ENCODE measurements at regions not wholly inside any gene's neighbourhood (a gene's known extent, or its start where the extent isn't known, plus 50 kb on each side); places are given as distances from the start of the nearest gene placed in this dataset.

DNA sequence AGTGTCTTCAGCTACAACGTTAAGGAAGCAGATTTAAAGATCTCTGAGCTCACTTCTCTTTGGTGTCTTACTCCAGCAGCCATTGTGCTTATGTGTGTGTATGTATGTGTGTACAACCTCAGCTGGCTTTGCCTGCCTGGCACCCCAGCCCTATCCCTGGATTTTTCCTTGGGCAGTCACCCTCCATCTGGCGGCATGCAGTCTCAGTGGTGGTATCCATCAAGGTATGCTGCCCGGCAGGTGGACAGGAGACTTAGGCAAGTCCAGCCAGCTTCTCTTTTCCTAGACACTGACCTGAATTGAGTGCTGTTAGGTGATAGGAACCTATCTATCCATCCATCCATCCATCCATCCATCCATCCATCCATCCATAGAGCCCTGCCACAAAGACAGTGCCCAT is 280.8 kb upstream of the CCL2 start:
- no peak overlapping the region for H3K4me3 ChIP-seq (replicated peaks in 1 of 3; ENCODE audit: insufficient read depth in 1 of 3, low read depth in 1 of 3, low read length in 3 of 3)
- H3K79me2 ChIP-seq (ENCODE audit: control insufficient read depth, insufficient read depth, low read length): no peaks in the 10 kb centered on the region
- no peaks in the 10 kb centered on the region for H4K20me1 ChIP-seq (replicated peaks; ENCODE audit: control insufficient read depth, extremely low read depth, insufficient read depth, low read length)
- no peak overlapping the region for H3K27ac ChIP-seq (ENCODE audit: insufficient read depth, low read depth, low read length)
- H3K4me1 ChIP-seq (ENCODE audit: control insufficient read depth, extremely low read depth, insufficient read depth, low read length): no peaks in the 10 kb centered on the region
- BruUV-seq (replicated peaks): no TSS peak
- no peaks in the 10 kb centered on the region for H3K27me3 ChIP-seq (ENCODE audit: control insufficient read depth in 2 of 2, insufficient read depth in 2 of 2, low read length in 2 of 2)
- H3K9me3 ChIP-seq (replicated peaks; ENCODE audit: control insufficient read depth, insufficient read depth, low read length): no peaks in the 10 kb centered on the region
- intact Hi-C loops (cut with micrococcal nuclease) (no loop called here), dilution Hi-C loops (cut with MboI; ENCODE audit: extremely low pct_ligation_motif_present, low sequenced_read_pairs) (no loop called here)
- no peak overlapping the region for H2AFZ ChIP-seq (ENCODE audit: low read depth, low read length)
- POLR2A ChIA-PET: no interaction called here
- no peak for DNase-seq (ENCODE audit: low read depth, low spot score)
- CTCF ChIA-PET: no interaction called here
- no peak overlapping the region for H3K9ac ChIP-seq (replicated peaks; ENCODE audit: extremely low read depth, insufficient read depth, low read length)
- no peaks in the 10 kb centered on the region for H3K9me1 ChIP-seq (replicated peaks; ENCODE audit: control insufficient read depth, extremely low read depth, insufficient read depth, low read length)
- TF ChIP-seq, protein P1, sequence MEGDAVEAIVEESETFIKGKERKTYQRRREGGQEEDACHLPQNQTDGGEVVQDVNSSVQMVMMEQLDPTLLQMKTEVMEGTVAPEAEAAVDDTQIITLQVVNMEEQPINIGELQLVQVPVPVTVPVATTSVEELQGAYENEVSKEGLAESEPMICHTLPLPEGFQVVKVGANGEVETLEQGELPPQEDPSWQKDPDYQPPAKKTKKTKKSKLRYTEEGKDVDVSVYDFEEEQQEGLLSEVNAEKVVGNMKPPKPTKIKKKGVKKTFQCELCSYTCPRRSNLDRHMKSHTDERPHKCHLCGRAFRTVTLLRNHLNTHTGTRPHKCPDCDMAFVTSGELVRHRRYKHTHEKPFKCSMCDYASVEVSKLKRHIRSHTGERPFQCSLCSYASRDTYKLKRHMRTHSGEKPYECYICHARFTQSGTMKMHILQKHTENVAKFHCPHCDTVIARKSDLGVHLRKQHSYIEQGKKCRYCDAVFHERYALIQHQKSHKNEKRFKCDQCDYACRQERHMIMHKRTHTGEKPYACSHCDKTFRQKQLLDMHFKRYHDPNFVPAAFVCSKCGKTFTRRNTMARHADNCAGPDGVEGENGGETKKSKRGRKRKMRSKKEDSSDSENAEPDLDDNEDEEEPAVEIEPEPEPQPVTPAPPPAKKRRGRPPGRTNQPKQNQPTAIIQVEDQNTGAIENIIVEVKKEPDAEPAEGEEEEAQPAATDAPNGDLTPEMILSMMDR (IDR thresholded peaks at IDR 0.05; ENCODE audit: extremely low read depth in 1 of 2, insufficient read depth in 1 of 2, low read depth in 1 of 2, low read length in 2 of 2): no peak
- TF ChIP-seq POLR2A (IDR thresholded peaks at IDR 0.05; ENCODE audit: low read depth, low read length): no peak
- no peak for FAIRE-seq
- H3K36me3 ChIP-seq (ENCODE audit: control insufficient read depth in 2 of 2, extremely low read depth in 1 of 2, insufficient read depth in 2 of 2, low read length in 2 of 2): no peaks in the 10 kb centered on the region
- H3K4me2 ChIP-seq (ENCODE audit: insufficient read depth, low read length): no peak overlapping the region

DNA sequence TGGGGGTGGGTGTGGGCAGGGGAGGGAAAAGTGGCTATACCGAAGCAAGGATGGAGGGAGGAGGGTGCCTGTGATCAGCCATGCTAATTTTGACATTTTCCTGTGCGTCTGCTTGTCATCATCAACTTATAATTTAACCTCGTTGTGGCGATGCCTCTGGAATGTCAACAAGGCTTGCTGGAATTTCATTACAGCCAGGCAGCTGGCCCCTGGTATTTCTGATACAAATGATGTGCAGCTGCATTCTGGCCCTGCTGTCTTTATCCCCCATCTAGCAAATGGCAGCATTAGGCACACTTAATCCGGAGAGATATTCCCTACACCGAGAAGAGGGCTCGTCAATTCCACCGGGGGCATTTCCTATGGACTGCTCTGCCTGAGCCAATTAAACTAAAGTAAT is 278.3 kb upstream of the CCL2 start:
- ChIA-PET POLR2A (no interaction called here), CTCF (no interaction called here)
- Histone ChIP-seq H3K4me1 (ENCODE audit: control insufficient read depth, extremely low read depth, insufficient read depth, low read length) (no peaks in the 10 kb centered on the region), H3K36me3 (ENCODE audit: control insufficient read depth in 2 of 2, extremely low read depth in 1 of 2, insufficient read depth in 2 of 2, low read length in 2 of 2) (no peaks in the 10 kb centered on the region), H3K9me3 (replicated peaks; ENCODE audit: control insufficient read depth, insufficient read depth, low read length) (no peaks in the 10 kb centered on the region), H3K4me2 (ENCODE audit: insufficient read depth, low read length) (no peak overlapping the region), H4K20me1 (replicated peaks; ENCODE audit: control insufficient read depth, extremely low read depth, insufficient read depth, low read length) (no peaks in the 10 kb centered on the region), H3K27me3 (ENCODE audit: control insufficient read depth in 2 of 2, insufficient read depth in 2 of 2, low read length in 2 of 2) (no peaks in the 10 kb centered on the region), H3K27ac (ENCODE audit: insufficient read depth, low read depth, low read length) (no peak overlapping the region), H3K79me2 (ENCODE audit: control insufficient read depth, insufficient read depth, low read length) (no peaks in the 10 kb centered on the region), H3K9ac (replicated peaks; ENCODE audit: extremely low read depth, insufficient read depth, low read length) (no peak overlapping the region), H2AFZ (ENCODE audit: low read depth, low read length) (no peak overlapping the region), H3K9me1 (replicated peaks; ENCODE audit: control insufficient read depth, extremely low read depth, insufficient read depth, low read length) (no peaks in the 10 kb centered on the region), H3K4me3 (replicated peaks in 1 of 3; ENCODE audit: insufficient read depth in 1 of 3, low read depth in 1 of 3, low read length in 3 of 3) (no peak overlapping the region)
- dilution Hi-C loops (cut with MboI; ENCODE audit: extremely low pct_ligation_motif_present, low sequenced_read_pairs) (no loop called here), intact Hi-C loops (cut with micrococcal nuclease) (no loop called here)
- DNase-seq (ENCODE audit: low read depth, low spot score) (no peak), FAIRE-seq (no peak)
- no peak for TF ChIP-seq POLR2AphosphoS5 (IDR thresholded peaks at IDR 0.05; ENCODE audit: insufficient read depth, low read depth, low read length)
- TF ChIP-seq, protein P2, sequence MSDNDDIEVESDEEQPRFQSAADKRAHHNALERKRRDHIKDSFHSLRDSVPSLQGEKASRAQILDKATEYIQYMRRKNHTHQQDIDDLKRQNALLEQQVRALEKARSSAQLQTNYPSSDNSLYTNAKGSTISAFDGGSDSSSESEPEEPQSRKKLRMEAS (IDR thresholded peaks at IDR 0.05; ENCODE audit: insufficient read depth, insufficient read length): no peak
- TF ChIP-seq POLR2A (IDR thresholded peaks at IDR 0.05; ENCODE audit: low read depth, low read length): no peak
- no peak for TF ChIP-seq MYC (IDR thresholded peaks at IDR 0.05; ENCODE audit: low read depth, low read length)
- TF ChIP-seq, protein P1 (IDR thresholded peaks at IDR 0.05; ENCODE audit: extremely low read depth in 1 of 2, insufficient read depth in 1 of 2, low read depth in 1 of 2, low read length in 2 of 2): no peak
- TF ChIP-seq FOS (IDR thresholded peaks at IDR 0.05; ENCODE audit: borderline replicate concordance, insufficient read depth, low read length): no peak
- no TSS peak for BruUV-seq (replicated peaks)

Measured in endothelial cell of umbilical vein (primary cell).